IMR-90 (cell line): ENCODE measurements at regions not wholly inside any gene's neighbourhood (a gene's known extent, or its start where the extent isn't known, plus 50 kb on each side); places are given as distances from the start of the nearest gene placed in this dataset.

Source experiments
- ATAC-seq: fragments of 200-7000 bp; cut with Tn5 transposase; 2 replicates; pipeline ENCODE4 v1.9.1; 2020; ENCODE audit warnings: low read depth, mild to moderate bottlenecking, moderate library complexity
- BruUV-seq: library from RNA; stranded (reverse); fragments of 400-500 nt; replicated peaks from 2 replicates; lab custom pipeline; 2021; lab: Mats Ljungman, UMichigan
- CTCF ChIA-PET: fragments of 300-600 bp; formaldehyde crosslinking; extraction: SDS; loops from one replicate; lab custom pipeline; 2021; ENCODE audit warnings: antibody characterized with exemption; lab: Yijun Ruan, JAX
- POLR2A ChIA-PET: fragments of 300-600 bp; sonication (Branson Sonifier 250); formaldehyde crosslinking; loops from one replicate; lab custom pipeline; 2022; ENCODE audit warnings: antibody characterized with exemption; ENCODE audit not compliant: unreplicated experiment; lab: Charles Lee
- DNase-seq: peaks from one replicate; pipeline ENCODE4 v3.0.0; 2013
- H2AFZ ChIP-seq: replicated peaks from 2 replicates; pipeline ENCODE3; 2013; ENCODE audit warnings: low read length, mild to moderate bottlenecking; ENCODE audit not compliant: poor library complexity
- H2AK5ac ChIP-seq: 2 replicates; pipeline ENCODE4 v1.6.1; 2013; ENCODE audit warnings: low read depth, low read length, inconsistent platforms
- H2AK9ac ChIP-seq: replicated peaks from 2 replicates; pipeline ENCODE3; 2013; ENCODE audit warnings: mild to moderate bottlenecking, low read depth, low read length, moderate library complexity; ENCODE audit not compliant: poor library complexity
- H2BK120ac ChIP-seq: 2 replicates; pipeline ENCODE4 v1.6.1; 2013; ENCODE audit warnings: low read depth, low read length, inconsistent platforms
- H2BK15ac ChIP-seq: 3 replicates; pipeline ENCODE4 v1.6.1; 2013; ENCODE audit warnings: low read depth, low read length, inconsistent platforms
- H2BK20ac ChIP-seq: 2 replicates; pipeline ENCODE4 v1.6.1; 2013; ENCODE audit warnings: low read depth, mild to moderate bottlenecking, inconsistent platforms, low read length, moderate library complexity
- H2BK5ac ChIP-seq: 2 replicates; pipeline ENCODE4 v1.6.1; 2013; ENCODE audit warnings: mild to moderate bottlenecking, low read depth, low read length, inconsistent platforms; ENCODE audit not compliant: poor library complexity, severe bottlenecking
- H3K14ac ChIP-seq: replicated peaks from 2 replicates; pipeline ENCODE4 v1.6.1; 2013; ENCODE audit warnings: low read depth, low read length, inconsistent platforms
- H3K18ac ChIP-seq: 2 replicates; pipeline ENCODE4 v1.6.1; 2013; ENCODE audit warnings: low read depth, low read length, control low read depth
- H3K23ac ChIP-seq: 2 replicates; pipeline ENCODE4 v1.6.1; 2013; ENCODE audit warnings: low read depth, low read length, inconsistent platforms
- H3K27ac ChIP-seq: 2 replicates; pipeline ENCODE4 v1.5.1; 2013; ENCODE audit warnings: mild to moderate bottlenecking, control low read depth, low read length; ENCODE audit not compliant: insufficient read depth
- H3K27me3 ChIP-seq: 2 replicates; pipeline ENCODE4 v1.6.1; 2013; ENCODE audit warnings: low read length; ENCODE audit not compliant: control insufficient read depth, insufficient read depth
- H3K36me3 ChIP-seq: 2 replicates; pipeline ENCODE4 v1.6.1; 2013; ENCODE audit warnings: low read length, mixed read lengths; ENCODE audit not compliant: control insufficient read depth, insufficient read depth
- H3K4ac ChIP-seq: 2 replicates; pipeline ENCODE4 v1.6.1; 2013; ENCODE audit warnings: low read depth, low read length, inconsistent platforms
- H3K4me1 ChIP-seq: 2 replicates; pipeline ENCODE4 v1.6.1; 2013; ENCODE audit warnings: low read length, mixed read lengths; ENCODE audit not compliant: control insufficient read depth, insufficient read depth
- H3K4me2 ChIP-seq: 2 replicates; pipeline ENCODE4 v1.6.1; 2013; ENCODE audit warnings: low read depth, mild to moderate bottlenecking, control low read depth, low read length, moderate library complexity
- H3K4me3 ChIP-seq: 2 replicates; pipeline ENCODE4 v1.5.1; 2013; ENCODE audit warnings: low read depth, mild to moderate bottlenecking, control low read depth, low read length, moderate library complexity; ENCODE audit not compliant: insufficient read depth
- H3K56ac ChIP-seq: 2 replicates; pipeline ENCODE4 v1.6.1; 2013; ENCODE audit warnings: low read length, inconsistent platforms; ENCODE audit not compliant: insufficient read depth; ENCODE audit errors: extremely low read depth
- H3K79me1 ChIP-seq, 2 experiments: 2 replicates each; pipeline ENCODE4 v1.6.1; 2013; ENCODE audit warnings: low read length in 2 of 2, inconsistent platforms in 1 of 2, low read depth in 1 of 2
- H3K9ac ChIP-seq: 2 replicates; pipeline ENCODE4 v1.6.1; 2013; ENCODE audit warnings: low read depth, low read length, control low read depth
- H3K9me1 ChIP-seq: 2 replicates; pipeline ENCODE4 v1.6.1; 2013; ENCODE audit warnings: low read length, inconsistent platforms; ENCODE audit not compliant: insufficient read depth
- H3K9me3 ChIP-seq: 2 replicates; pipeline ENCODE4 v1.6.1; 2013; ENCODE audit warnings: low read length; ENCODE audit not compliant: control insufficient read depth, insufficient read depth
- H4K20me1 ChIP-seq: 2 replicates; pipeline ENCODE4 v1.6.1; 2013; ENCODE audit warnings: low read length, inconsistent platforms; ENCODE audit not compliant: insufficient read depth
- H4K5ac ChIP-seq: 2 replicates; pipeline ENCODE4 v1.6.1; 2013; ENCODE audit warnings: mild to moderate bottlenecking, low read depth, low read length, control low read depth
- H4K8ac ChIP-seq, 2 experiments: 2 replicates each; pipeline ENCODE4 v1.6.1; 2013; ENCODE audit warnings: low read depth in 2 of 2, low read length in 2 of 2, control low read depth in 1 of 2, inconsistent platforms in 1 of 2
- H4K91ac ChIP-seq: 2 replicates; pipeline ENCODE4 v1.6.1; 2013; ENCODE audit warnings: low read depth, low read length, inconsistent platforms; ENCODE audit not compliant: insufficient read depth
- FOS ChIP-seq: fragments of 150-350 bp; IDR thresholded peaks from 2 replicates; pipeline ENCODE4 v1.6.1; 2016; ENCODE audit warnings: low read depth, low read length
- MAFK ChIP-seq: IDR thresholded peaks from 2 replicates; pipeline ENCODE4 v1.6.1; 2012; ENCODE audit warnings: low read depth, low read length, improper control_type of control experiment
- POLR2A ChIP-seq: IDR thresholded peaks from 2 replicates; pipeline ENCODE4 v1.6.1; 2012; ENCODE audit warnings: mild to moderate bottlenecking, low read depth, low read length
- RCOR1 ChIP-seq: IDR thresholded peaks from 2 replicates; pipeline ENCODE4 v1.6.1; 2012; ENCODE audit warnings: mild to moderate bottlenecking, low read length, improper control_type of control experiment; ENCODE audit not compliant: insufficient replicate concordance
- RFX5 ChIP-seq: IDR thresholded peaks from 2 replicates; pipeline ENCODE4 v1.8.0; 2012; ENCODE audit warnings: low read depth, mild to moderate bottlenecking, low read length, moderate library complexity
- SMC3 ChIP-seq: fragments of 150-350 bp; IDR thresholded peaks from 2 replicates; pipeline ENCODE4 v1.6.1; 2016; ENCODE audit warnings: low read depth, mild to moderate bottlenecking, antibody characterized with exemption, low read length, moderate library complexity
- WGBS, 2 experiments: methylation state at CpG; one replicate each; pipeline versions ENCODE4 v1.1.5 to v1.1.7; 2013; ENCODE audit warnings: missing lambda C conversion rate in 2 of 2; ENCODE audit not compliant: insufficient read length in 1 of 2; ENCODE audit errors: extremely low coverage in 2 of 2; 5-methylcytosine and 5-hydroxymethylcytosine counted together
- dilution Hi-C: fragments of 300-500 bp; cut with HindIII; formaldehyde crosslinking; loops from one replicate; pipeline ENCODE4 v1.14.3; 2018; ENCODE audit warnings: low sequenced_read_pairs; ENCODE audit not compliant: unreplicated experiment
- in situ Hi-C: fragments of 300-500 bp; cut with MboI; formaldehyde crosslinking; loops from 3 replicates; pipeline ENCODE4 v1.14.3; 2019; ENCODE audit warnings: low sequenced_read_pairs, inconsistent platforms, mixed read lengths
- intact Hi-C: fragments of 100-400 bp; cut with micrococcal nuclease; formaldehyde crosslinking; loops from 2 replicates; pipeline ENCODE4 v1.10.0; 2022
- TF ChIP-seq, protein P1 (sequence below): fragments of 150-350 bp; IDR thresholded peaks from 2 replicates; pipeline ENCODE4 v1.6.1; 2016; ENCODE audit warnings: low read depth, mild to moderate bottlenecking, low read length, moderate library complexity, borderline replicate concordance

DNA sequence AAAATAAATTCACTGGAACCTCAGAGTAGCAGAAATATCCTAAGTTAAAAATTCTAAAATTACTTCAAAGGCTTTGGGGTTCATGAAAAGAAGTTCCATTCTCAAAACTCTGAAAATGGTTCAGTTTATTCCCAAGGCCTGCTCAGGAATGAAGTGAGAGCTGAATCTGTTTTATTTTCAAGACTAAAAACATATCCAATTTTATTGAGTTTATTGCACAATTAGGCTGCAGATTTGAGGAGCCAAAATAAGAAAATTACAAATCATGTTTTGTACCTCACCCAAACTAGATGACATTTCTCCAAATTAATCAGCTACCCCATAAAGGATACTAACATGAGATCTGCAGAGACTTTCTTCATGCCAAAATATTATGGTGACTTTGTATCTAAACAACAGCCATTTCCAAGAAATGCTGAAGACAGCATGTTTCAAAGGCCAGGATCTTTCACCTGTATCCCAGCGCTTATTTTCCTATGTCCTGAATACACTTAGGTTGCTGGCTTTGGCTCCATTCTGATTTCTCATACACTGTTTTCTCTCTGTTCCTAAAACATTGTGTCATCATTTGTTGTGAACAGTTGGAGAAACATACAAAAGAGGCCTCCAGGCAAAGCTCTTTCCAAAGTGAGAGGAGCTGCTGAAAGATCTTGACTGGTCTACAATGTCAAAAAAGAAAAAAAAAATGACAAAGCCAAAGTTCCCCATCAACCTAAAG is 85.7 kb upstream of the F13A1 start:
- in situ Hi-C loops, result no loop called here

More for the DNA sequence above, 85.7 kb upstream of the F13A1 start:
- Histone ChIP-seq H4K8ac (no peak overlapping the region), H3K79me1 (no peaks in the 10 kb centered on the region), H3K9me1 (no peaks in the 10 kb centered on the region), H3K23ac (no peak overlapping the region), H3K9ac (no peak overlapping the region), H2AK5ac (no peak overlapping the region), H3K4ac (no peak overlapping the region), H2AFZ (no peak overlapping the region), H3K18ac (no peak overlapping the region), H2BK5ac (no peak overlapping the region), H3K4me3 (no peak overlapping the region), H4K91ac (no peak overlapping the region), H3K14ac (no peak overlapping the region), H3K56ac (no peak overlapping the region), H4K5ac (no peak overlapping the region), H3K4me1 (no peaks in the 10 kb centered on the region), H2AK9ac (no peak overlapping the region), H3K27ac (no peak overlapping the region), H3K27me3 (no peaks in the 10 kb centered on the region), H2BK20ac (no peak overlapping the region), H2BK15ac (no peak overlapping the region), H3K4me2 (no peak overlapping the region), H3K36me3 (no peaks in the 10 kb centered on the region), H3K9me3 (peaks cover 19% of the 10 kb centered on the region), H4K20me1 (no peaks in the 10 kb centered on the region), H2BK120ac (no peak overlapping the region)
- POLR2A ChIA-PET, result no interaction called here
- CTCF ChIA-PET, result no interaction called here
- BruUV-seq, result no TSS peak
- intact Hi-C loops, result no loop called here
- no peak for TF ChIP-seq FOS
- no peak for TF ChIP-seq POLR2A
- no peak for TF ChIP-seq RCOR1
- no peak for TF ChIP-seq MAFK
- TF ChIP-seq, protein P1, sequence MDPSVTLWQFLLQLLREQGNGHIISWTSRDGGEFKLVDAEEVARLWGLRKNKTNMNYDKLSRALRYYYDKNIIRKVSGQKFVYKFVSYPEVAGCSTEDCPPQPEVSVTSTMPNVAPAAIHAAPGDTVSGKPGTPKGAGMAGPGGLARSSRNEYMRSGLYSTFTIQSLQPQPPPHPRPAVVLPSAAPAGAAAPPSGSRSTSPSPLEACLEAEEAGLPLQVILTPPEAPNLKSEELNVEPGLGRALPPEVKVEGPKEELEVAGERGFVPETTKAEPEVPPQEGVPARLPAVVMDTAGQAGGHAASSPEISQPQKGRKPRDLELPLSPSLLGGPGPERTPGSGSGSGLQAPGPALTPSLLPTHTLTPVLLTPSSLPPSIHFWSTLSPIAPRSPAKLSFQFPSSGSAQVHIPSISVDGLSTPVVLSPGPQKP, result no peak
- no peak for TF ChIP-seq RFX5
- no peak for TF ChIP-seq SMC3
- ATAC-seq (no peak), DNase-seq (no peak)
- WGBS, 2 experiments, result no CpG with 5 or more reads among the region's 1 CpG
- dilution Hi-C loops, result no loop called here
